Prostate gland (tissue), 2 donors: ENCODE measurements at regions not wholly inside any gene's neighbourhood (a gene's known extent, or its start where the extent isn't known, plus 50 kb on each side); places are given as distances from the start of the nearest gene placed in this dataset.

Experiments
- DNase-seq: peaks from one replicate; pipeline ENCODE4 v3.0.0-alpha.2; 2019; ENCODE audit warnings: low spot score
- H3K27ac ChIP-seq, 2 donors: fragments of 200-600 bp; sonication (generic); 2 replicates each; pipeline ENCODE4 v1.5.1; 2017 to 2019
- H3K27me3 ChIP-seq: fragments of 200-600 bp; sonication (generic); replicated peaks from 2 replicates; pipeline ENCODE4 v1.5.1; 2019; ENCODE audit not compliant: insufficient read depth
- H3K36me3 ChIP-seq, 2 donors: fragments of 200-600 bp; sonication (generic); 1 replicate in 1 of 2; 2 replicates in 1 of 2; pipeline versions ENCODE4 v1.5.1 to v1.8.1; 2017 to 2019
- H3K4me1 ChIP-seq: fragments of 200-600 bp; sonication (generic); replicated peaks from 2 replicates; pipeline ENCODE4 v1.5.1; 2019
- H3K4me3 ChIP-seq, 2 donors: fragments of 200-600 bp; sonication (generic); 2 replicates each; pipeline ENCODE4 v1.5.1; 2017 to 2019
- H3K9me3 ChIP-seq: fragments of 200-600 bp; sonication (generic); 2 replicates; pipeline ENCODE4 v1.5.1; 2017
- CTCF ChIP-seq, 4 experiments: fragments of 200-600 bp in 2 of 4; fragments of 450-650 bp in 2 of 4; sonication (generic) in 2 of 4; IDR thresholded peaks; 1 replicate in 3 of 4; 2 replicates in 1 of 4; pipeline ENCODE4 v1.5.1; 2016 to 2019; ENCODE audit warnings: antibody characterized with exemption in 4 of 4, mild to moderate bottlenecking in 2 of 4, moderate library complexity in 2 of 4
- POLR2A ChIP-seq: fragments of 450-650 bp; IDR thresholded peaks from one replicate; pipeline ENCODE4 v1.6.1; 2016; ENCODE audit warnings: antibody characterized with exemption, mild to moderate bottlenecking
- POLR2AphosphoS5 ChIP-seq: sonication (generic); formaldehyde crosslinking; IDR thresholded peaks from one replicate; pipeline ENCODE4 v1.6.1; 2017; ENCODE audit warnings: antibody characterized with exemption
- WGBS: methylation state at CpG from one replicate; pipeline ENCODE4 v1.1.5; 2018; 5-methylcytosine and 5-hydroxymethylcytosine counted together
- intact Hi-C: fragments of 100-400 bp; cut with DNase I; formaldehyde crosslinking; loops from one replicate; pipeline ENCODE4 v1.14.2; 2022

- 80% methylated on average over 1 of the region's 1 CpG for WGBS
- H3K36me3 ChIP-seq: no peaks in the 10 kb centered on the region
- DNase-seq: no peak
- H3K27ac ChIP-seq: no peak overlapping the region
- intact Hi-C loops: no loop called here
- H3K27me3 ChIP-seq: no peaks in the 10 kb centered on the region
- no peaks in the 10 kb centered on the region for H3K9me3 ChIP-seq
- no peak overlapping the region for H3K4me3 ChIP-seq
- H3K4me1 ChIP-seq: no peaks in the 10 kb centered on the region
- no peak for TF ChIP-seq POLR2AphosphoS5
- no peak for TF ChIP-seq POLR2A
- TF ChIP-seq CTCF (IDR thresholded peaks at IDR 0.05): no peak
Measured at GRCh38 chr10:90975096-90975495, 54.2 kb upstream of the ANKRD1 start.

GRCh38 chr10:90977162-90977854 is 56.4 kb upstream of the ANKRD1 start:
- Histone ChIP-seq H3K27me3 (no peaks in the 10 kb centered on the region), H3K9me3 (no peaks in the 10 kb centered on the region), H3K4me1 (no peaks in the 10 kb centered on the region), H3K36me3 (no peaks in the 10 kb centered on the region), H3K4me3 (no peak overlapping the region), H3K27ac (no peak overlapping the region)
- 93% methylated on average over 3 of the region's 3 CpGs for WGBS
- intact Hi-C loops: no loop called here
- TF ChIP-seq POLR2AphosphoS5 (no peak), CTCF (IDR thresholded peaks at IDR 0.05) (no peak), POLR2A (no peak)
- no peak for DNase-seq

GRCh38 chr10:90977855-90978486 is 57.1 kb upstream of the ANKRD1 start:
- Histone ChIP-seq H3K4me3 (no peak overlapping the region), H3K9me3 (no peaks in the 10 kb centered on the region), H3K27ac (no peak overlapping the region), H3K27me3 (no peaks in the 10 kb centered on the region), H3K36me3 (no peaks in the 10 kb centered on the region), H3K4me1 (no peaks in the 10 kb centered on the region)
- no peak for DNase-seq
- intact Hi-C loops: no loop called here
- 66% methylated on average over 3 of the region's 3 CpGs for WGBS
- TF ChIP-seq POLR2A: no peak
- TF ChIP-seq POLR2AphosphoS5: no peak
- no peak for TF ChIP-seq CTCF (IDR thresholded peaks at IDR 0.05)

GRCh38 chr10:90982406-90983008 is 61.6 kb upstream of the ANKRD1 start:
- H3K36me3 ChIP-seq: no peaks in the 10 kb centered on the region
- no peaks in the 10 kb centered on the region for H3K9me3 ChIP-seq
- DNase-seq: no peak
- H3K27me3 ChIP-seq: no peaks in the 10 kb centered on the region
- no peak overlapping the region for H3K4me3 ChIP-seq
- intact Hi-C loops: no loop called here
- no peak for TF ChIP-seq CTCF (IDR thresholded peaks at IDR 0.05)
- no peak for TF ChIP-seq POLR2AphosphoS5
- no peak for TF ChIP-seq POLR2A
- H3K4me1 ChIP-seq: no peaks in the 10 kb centered on the region
- no peak overlapping the region for H3K27ac ChIP-seq
- WGBS: 86% methylated on average over 10 of the region's 10 CpGs
